HG02943 (cell line): ENCODE measurements at regions not wholly inside any gene's neighbourhood (a gene's known extent, or its start where the extent isn't known, plus 50 kb on each side); places are given as distances from the start of the nearest gene placed in this dataset.

Experiments
- ATAC-seq: cut with Tn5 transposase; IDR thresholded peaks from one replicate; pipeline ENCODE4 v1.9.1; 2021; ENCODE audit warnings: mild to moderate bottlenecking, low read depth, moderate library complexity; ENCODE audit not compliant: unreplicated experiment

DNA sequence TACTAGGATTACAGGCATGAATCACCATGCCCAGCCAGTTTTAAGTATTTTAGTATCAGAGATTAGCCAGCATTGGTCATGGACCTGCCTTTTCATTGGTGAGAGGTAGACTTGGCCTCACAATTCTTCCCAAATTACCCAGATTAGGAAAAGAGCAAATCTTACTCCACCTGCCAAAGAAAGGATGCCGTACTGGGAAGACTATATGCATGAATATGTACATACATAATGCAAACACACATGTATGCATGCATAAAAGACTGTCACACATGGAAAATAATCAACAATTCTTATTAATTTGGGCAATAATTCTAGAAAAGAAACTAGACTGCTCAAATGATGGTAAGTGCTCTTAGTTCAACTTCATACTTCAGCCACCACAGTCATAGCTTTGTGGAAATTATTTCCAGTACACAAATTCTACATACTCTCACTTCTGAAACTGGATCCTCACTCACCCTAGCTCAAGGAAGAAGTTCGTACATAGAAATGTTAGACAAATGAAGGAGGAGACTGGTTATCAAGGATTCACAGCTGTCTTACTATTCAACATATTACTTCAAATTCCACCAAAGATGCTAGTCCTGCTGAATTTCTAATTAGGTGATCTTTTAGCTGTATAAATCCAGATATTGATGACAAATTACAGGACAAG, 73.7 kb downstream of the MINAR2 start:
- ATAC-seq = no peak

DNA sequence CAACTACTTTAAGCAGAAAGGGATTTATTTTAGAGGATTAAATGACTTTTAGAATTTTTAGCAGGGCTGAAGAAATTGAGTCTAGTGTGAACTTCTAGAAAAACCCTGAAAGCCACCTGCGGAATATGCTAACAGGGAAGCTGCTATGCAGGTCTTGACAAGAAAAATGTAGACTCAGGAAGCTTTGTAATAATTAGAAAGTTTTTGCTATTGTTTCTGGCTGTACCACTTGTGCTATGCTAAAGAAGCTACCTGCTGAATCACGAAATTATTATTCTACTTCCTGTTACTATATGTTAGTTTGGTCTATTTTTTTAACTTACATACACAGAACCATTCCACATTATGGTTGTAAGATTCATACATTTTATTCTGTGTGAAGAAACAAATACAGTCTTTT, 74.0 kb upstream of the CHSY3 start:
- no peak for ATAC-seq

DNA sequence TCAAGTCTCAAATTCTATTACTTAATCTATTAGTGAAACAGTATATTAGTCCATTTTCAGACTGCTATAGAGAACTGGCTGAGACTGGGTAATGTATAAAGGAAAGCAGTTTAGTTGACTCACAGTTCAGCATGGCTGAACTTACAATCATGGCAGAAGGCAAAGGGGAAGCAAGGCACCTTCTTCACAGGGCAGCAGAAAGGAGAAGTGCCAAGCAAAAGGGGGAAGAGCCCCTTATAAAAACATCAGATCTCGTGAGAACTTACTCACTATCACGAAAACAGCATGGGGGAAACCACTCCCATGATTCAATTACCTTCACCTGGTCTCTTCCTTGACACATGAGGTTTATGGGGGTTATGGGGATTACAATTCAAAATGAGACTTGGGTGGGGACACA, 67.9 kb upstream of the CHSY3 start:
- ATAC-seq = no peak

DNA sequence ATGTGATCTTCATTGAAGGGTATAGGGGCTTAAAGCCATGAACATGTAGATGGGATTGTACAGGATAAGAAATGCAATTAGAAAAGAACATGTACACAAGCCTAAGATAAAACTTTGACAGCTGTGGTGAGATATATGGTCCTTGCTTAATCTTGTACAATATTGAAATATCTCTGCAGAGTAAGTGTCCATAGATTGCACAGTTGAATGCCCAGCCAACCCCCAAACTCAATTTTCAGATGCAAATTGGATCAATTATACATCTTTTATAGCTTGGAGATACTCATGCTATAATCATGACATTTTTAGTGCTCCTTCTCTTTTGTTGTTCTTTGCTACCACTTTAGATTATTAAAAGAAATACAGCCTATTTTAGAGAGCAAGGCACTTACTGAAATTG, 59.5 kb upstream of the CHSY3 start:
- no peak for ATAC-seq

DNA sequence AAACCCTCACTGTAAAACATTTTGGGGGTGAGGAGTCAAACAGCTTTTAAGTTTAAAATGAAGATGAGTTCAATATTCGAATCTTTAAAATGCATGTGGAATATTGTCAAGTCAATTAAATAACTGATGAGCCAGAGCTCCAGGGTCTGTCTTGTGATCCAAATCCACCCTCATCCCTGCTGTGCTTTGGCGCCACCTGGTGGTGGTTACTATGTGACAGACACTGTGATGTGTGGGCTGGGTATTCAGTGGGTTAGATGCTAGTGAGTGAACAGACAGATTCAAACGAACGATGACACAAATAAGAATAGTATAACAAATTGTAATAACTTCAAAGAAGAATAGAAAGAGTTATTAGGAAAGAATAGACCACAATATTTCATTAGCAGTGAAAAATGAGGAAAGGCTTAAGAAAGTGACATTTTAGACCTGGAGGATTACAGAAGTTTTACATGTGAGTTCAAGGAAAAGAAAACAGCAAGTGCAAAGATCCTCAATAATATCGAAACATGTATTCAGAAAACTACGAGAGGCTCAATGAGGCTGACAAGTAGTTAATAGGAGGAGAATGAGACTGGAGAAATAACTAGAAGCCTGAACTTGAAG, 51.4 kb upstream of the CHSY3 start:
- ATAC-seq = peak; percentile 89

DNA sequence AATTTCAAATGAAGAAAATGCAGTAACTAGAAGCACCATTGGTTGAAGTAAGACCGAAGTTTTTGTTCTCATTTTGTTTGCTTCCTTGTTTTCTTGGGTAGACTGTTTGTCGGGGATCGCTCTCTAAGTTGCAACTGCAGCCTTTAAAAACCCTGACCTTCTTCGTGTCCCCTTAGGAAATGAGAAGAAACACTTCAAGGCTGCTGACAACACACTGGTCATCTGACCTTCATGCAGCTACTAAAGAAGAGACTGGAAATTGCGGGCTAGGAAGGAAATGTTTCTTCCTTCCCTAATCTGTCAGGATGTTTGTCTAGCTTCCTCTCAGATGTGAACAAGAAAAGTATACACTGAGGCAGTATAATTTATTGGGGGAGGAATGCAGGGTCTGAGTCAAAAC, 50.7 kb upstream of the CHSY3 start:
- ATAC-seq = no peak
